Esophagus squamous epithelium (tissue), 5 donors: ENCODE measurements at regions not wholly inside any gene's neighbourhood (a gene's known extent, or its start where the extent isn't known, plus 50 kb on each side); places are given as distances from the start of the nearest gene placed in this dataset.

Experiments
- DNase-seq: peaks from one replicate; lab custom pipeline; 2025; lab: John Stamatoyannopoulos, UW
- H3K27ac ChIP-seq, 4 donors: fragments of 200-600 bp; sonication (generic); one replicate each; pipeline ENCODE4 v1.5.1; 2016 to 2019; ENCODE audit warnings: mild to moderate bottlenecking in 1 of 4
- H3K27me3 ChIP-seq, 4 donors: fragments of 200-600 bp; sonication (generic); 1 replicate in 3 of 4; 2 replicates in 1 of 4; pipeline versions ENCODE4 v1.5.1 to v1.6.0; 2017 to 2021; ENCODE audit warnings: antibody characterized with exemption in 1 of 4
- H3K36me3 ChIP-seq, 3 donors: fragments of 200-600 bp; sonication (generic); one replicate each; pipeline ENCODE4 v1.5.1; 2016 to 2019
- H3K4me1 ChIP-seq, 3 donors: fragments of 200-600 bp; sonication (generic); one replicate each; pipeline ENCODE4 v1.5.1; 2017 to 2019
- H3K4me3 ChIP-seq, 4 donors: fragments of 200-600 bp; sonication (generic); 1 replicate in 3 of 4; 2 replicates in 1 of 4; pipeline ENCODE4 v1.5.1; 2016 to 2019; ENCODE audit warnings: mild to moderate bottlenecking in 2 of 4, moderate library complexity in 1 of 4
- H3K9me3 ChIP-seq, 3 donors: fragments of 200-600 bp; sonication (generic); one replicate each; pipeline ENCODE4 v1.5.1; 2016 to 2019
- POLR2A ChIP-seq, 4 donors: fragments of 450-650 bp; IDR thresholded peaks; one replicate each; pipeline ENCODE4 v1.6.1; 2017; ENCODE audit warnings: antibody characterized with exemption in 4 of 4, mild to moderate bottlenecking in 4 of 4, moderate library complexity in 3 of 4
- WGBS, 2 donors: methylation state at CpG; one replicate each; pipeline ENCODE4 v1.1.5; 2018; 5-methylcytosine and 5-hydroxymethylcytosine counted together
- intact Hi-C: fragments of 100-400 bp; cut with DNase I; formaldehyde crosslinking; loops from one replicate; pipeline ENCODE4 v1.15.0; 2022
- TF ChIP-seq, protein P1 (sequence below), 6 experiments: fragments of 450-650 bp in 4 of 6; fragments of 200-600 bp in 2 of 6; sonication (generic) in 2 of 6; IDR thresholded peaks; one replicate each; pipeline ENCODE4 v1.5.1; 2016 to 2019; ENCODE audit warnings: antibody characterized with exemption in 6 of 6, mild to moderate bottlenecking in 4 of 6, moderate library complexity in 4 of 6
- donor health status: DM: yes; HTN: yes; CAD: no.

DNA sequence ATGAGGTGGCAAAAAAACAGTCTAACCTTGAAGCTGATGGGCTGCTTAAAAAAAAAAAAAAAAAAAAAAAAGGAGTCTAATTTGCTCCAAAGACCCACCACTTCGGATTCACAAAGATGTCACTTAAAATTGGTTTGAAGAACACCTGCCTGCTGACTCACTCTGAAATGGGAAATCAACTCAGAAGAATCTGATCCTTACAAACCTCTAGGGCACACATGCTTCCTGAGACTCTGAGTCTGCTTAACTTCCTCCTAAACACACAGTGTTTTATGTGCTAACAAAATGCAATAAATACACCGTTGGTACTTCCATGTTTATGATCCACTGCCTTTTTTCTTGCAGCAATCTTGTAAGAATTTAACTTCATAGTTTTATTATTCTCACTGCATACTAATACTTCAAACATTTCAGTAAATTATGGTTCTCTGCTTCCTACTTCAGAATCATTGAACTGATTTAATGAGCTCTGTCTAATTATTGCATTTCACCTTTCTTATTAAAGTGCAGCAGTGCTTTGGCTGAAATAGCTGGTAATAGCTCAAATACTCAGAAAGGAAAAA is 73.0 kb upstream of the FRMD4B start:
- Histone ChIP-seq H3K27ac (no peak overlapping the region), H3K36me3 (no peaks in the 10 kb centered on the region), H3K9me3 (no peaks in the 10 kb centered on the region), H3K4me1 (no peaks in the 10 kb centered on the region), H3K27me3 (peaks cover 0 to 4% (median 0%) of the 10 kb centered on the region in 4 donors), H3K4me3 (no peak overlapping the region)
- 25 to 35% methylated on average over 2 of the region's 2 CpGs for WGBS, 2 donors
- TF ChIP-seq POLR2A (IDR thresholded peaks at IDR 0.05), result no peak
- TF ChIP-seq, protein P1, sequence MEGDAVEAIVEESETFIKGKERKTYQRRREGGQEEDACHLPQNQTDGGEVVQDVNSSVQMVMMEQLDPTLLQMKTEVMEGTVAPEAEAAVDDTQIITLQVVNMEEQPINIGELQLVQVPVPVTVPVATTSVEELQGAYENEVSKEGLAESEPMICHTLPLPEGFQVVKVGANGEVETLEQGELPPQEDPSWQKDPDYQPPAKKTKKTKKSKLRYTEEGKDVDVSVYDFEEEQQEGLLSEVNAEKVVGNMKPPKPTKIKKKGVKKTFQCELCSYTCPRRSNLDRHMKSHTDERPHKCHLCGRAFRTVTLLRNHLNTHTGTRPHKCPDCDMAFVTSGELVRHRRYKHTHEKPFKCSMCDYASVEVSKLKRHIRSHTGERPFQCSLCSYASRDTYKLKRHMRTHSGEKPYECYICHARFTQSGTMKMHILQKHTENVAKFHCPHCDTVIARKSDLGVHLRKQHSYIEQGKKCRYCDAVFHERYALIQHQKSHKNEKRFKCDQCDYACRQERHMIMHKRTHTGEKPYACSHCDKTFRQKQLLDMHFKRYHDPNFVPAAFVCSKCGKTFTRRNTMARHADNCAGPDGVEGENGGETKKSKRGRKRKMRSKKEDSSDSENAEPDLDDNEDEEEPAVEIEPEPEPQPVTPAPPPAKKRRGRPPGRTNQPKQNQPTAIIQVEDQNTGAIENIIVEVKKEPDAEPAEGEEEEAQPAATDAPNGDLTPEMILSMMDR (IDR thresholded peaks at IDR 0.05), result no peak
- intact Hi-C loops, result no loop called here
- no peak for DNase-seq

DNA sequence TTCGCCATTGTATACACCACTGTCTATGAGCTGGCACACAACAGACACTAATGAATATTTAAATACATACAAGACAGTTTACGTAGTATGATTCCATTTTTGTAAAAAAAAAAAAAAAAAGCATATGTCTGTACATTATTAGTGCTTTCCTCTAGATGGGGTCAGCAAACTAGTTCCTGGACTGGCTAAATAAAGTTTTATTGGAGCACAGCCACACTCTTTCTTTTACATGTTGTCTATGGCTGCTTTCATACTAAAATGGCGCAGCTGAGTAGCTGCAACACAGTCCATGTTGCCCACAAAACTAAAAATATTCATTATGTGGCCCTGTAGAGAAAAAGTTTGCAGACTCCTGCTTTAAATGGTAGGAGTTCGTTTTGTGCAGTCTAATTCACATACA is 70.7 kb upstream of the FRMD4B start:
- TF ChIP-seq, protein P1 (IDR thresholded peaks at IDR 0.05), result no peak
- no peak for TF ChIP-seq POLR2A (IDR thresholded peaks at IDR 0.05)
- no peak for DNase-seq
- no peak overlapping the region for H3K4me3 ChIP-seq
- 81 to 89% methylated on average over 4 of the region's 4 CpGs for WGBS, 2 donors
- no peaks in the 10 kb centered on the region for H3K4me1 ChIP-seq
- peaks cover 0 to 4% (median 0%) of the 10 kb centered on the region in 4 donors for H3K27me3 ChIP-seq
- intact Hi-C loops, result no loop called here
- H3K36me3 ChIP-seq, result no peaks in the 10 kb centered on the region
- no peaks in the 10 kb centered on the region for H3K9me3 ChIP-seq
- H3K27ac ChIP-seq, result no peak overlapping the region

DNA sequence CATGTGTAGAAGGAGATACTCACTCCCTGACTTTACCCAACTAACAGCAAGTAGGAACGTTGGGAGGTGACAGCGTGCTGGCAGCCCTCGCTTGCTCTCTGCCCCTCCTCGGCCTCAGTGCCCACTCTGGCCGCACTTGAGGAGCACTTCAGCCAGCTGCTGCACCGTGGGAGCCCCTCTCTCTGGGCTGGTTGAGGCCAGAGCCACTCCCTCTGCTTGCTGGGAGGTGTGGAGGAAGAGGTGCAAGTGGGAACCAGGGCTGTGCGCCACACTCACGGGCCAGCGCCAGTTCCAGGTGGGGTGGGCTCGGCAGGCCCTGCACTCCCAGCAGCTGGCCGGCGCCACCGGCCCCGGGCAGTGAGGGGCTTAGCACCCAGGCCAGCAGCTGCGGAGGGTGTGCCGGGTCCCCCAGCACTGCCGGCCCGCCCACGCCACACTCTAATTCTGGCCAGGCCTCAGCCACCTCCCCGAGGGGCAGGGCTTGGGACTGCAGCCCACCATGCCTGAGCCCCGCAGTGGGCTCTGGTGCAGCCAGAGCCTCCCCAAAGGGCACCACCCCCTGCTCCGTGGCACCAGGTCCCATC is 68.4 kb upstream of the FRMD4B start:
- no peaks in the 10 kb centered on the region for H3K9me3 ChIP-seq
- 60 to 93% methylated on average over 1 to 3 of the region's 22 CpGs for WGBS, 2 donors
- no peak overlapping the region for H3K4me3 ChIP-seq
- no peak for TF ChIP-seq POLR2A (IDR thresholded peaks at IDR 0.05)
- TF ChIP-seq, protein P1 (IDR thresholded peaks at IDR 0.05), result no peak
- intact Hi-C loops, result no loop called here
- H3K27ac ChIP-seq, result no peak overlapping the region
- peaks cover 0 to 4% (median 0%) of the 10 kb centered on the region in 4 donors for H3K27me3 ChIP-seq
- no peak for DNase-seq
- no peaks in the 10 kb centered on the region for H3K36me3 ChIP-seq
- H3K4me1 ChIP-seq, result no peaks in the 10 kb centered on the region

DNA sequence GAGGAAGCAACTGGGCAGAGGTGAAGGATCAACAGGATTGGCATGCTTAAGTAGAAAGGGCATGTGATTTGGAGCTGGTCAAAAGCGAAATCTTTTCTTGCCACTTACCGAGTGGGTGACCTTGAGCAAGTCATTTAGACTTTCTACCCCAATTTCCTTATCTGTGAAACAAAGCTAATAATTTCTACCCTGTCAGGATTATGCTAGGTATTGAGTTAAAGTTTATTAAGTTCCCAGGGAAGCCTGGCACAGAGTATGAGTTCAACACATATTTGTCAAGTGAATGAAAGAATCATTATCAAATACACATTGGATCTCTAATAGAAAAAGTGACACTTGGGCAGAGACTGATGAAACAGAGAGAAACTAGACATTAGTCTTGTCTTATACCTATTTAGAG is 66.4 kb upstream of the FRMD4B start:
- H3K4me3 ChIP-seq, result no peak overlapping the region
- no peaks in the 10 kb centered on the region for H3K4me1 ChIP-seq
- intact Hi-C loops, result no loop called here
- H3K27ac ChIP-seq, result no peak overlapping the region
- WGBS, 2 donors, result 81 to 92% methylated on average over 2 of the region's 2 CpGs
- no peaks in the 10 kb centered on the region for H3K9me3 ChIP-seq
- no peaks in the 10 kb centered on the region for H3K27me3 ChIP-seq
- TF ChIP-seq POLR2A (IDR thresholded peaks at IDR 0.05), result no peak
- TF ChIP-seq, protein P1 (IDR thresholded peaks at IDR 0.05), result no peak
- DNase-seq, result no peak
- H3K36me3 ChIP-seq, result no peaks in the 10 kb centered on the region

DNA sequence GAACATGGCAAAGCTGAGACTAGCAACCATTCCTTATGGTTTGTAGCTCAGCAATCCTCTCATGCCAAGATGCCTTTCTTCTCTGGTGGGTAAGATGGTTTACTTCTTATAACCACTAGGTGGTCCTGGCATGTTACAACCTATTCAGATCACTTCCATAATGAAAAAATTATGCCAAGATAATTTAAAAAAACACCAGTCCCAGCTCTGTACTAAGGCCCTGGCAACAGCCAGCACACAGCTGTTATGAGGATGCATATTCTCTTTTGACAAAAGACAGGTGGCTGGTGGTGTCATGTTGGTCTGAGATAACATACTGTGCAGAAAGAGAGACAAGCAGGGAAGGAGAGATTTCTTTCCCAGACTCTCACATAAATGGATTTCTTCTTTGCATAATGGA is 65.7 kb upstream of the FRMD4B start:
- H3K27me3 ChIP-seq, result no peaks in the 10 kb centered on the region
- H3K36me3 ChIP-seq, result no peaks in the 10 kb centered on the region
- H3K27ac ChIP-seq, result no peak overlapping the region
- intact Hi-C loops, result no loop called here
- TF ChIP-seq, protein P1 (IDR thresholded peaks at IDR 0.05), result peak in 1 of 6 experiments; percentile 22
- TF ChIP-seq POLR2A (IDR thresholded peaks at IDR 0.05), result no peak
- DNase-seq, result no peak
- H3K4me3 ChIP-seq, result no peak overlapping the region
- H3K4me1 ChIP-seq, result no peaks in the 10 kb centered on the region
- no peaks in the 10 kb centered on the region for H3K9me3 ChIP-seq
